ENCODE measurements at regions not wholly inside any gene's neighbourhood (a gene's known extent, or its start where the extent isn't known, plus 50 kb on each side); places are given as distances from the start of the nearest gene placed in this dataset.
"Not testable (repeated sequence)": the region's sequence is repeated elsewhere in the genome, so short reads cannot be mapped to it uniquely, and the experiment has no call there.

- Mint-ChIP-seq H3K27me3 (ENCODE audit: low read depth) (peaks cover 9% of the 10 kb centered on the region), H3K27ac (ENCODE audit: unreplicated experiment) (no peak overlapping the region), H3K4me3 (ENCODE audit: unreplicated experiment) (no peak overlapping the region), H3K4me1 (ENCODE audit: low read depth) (peaks cover 8% of the 10 kb centered on the region), H3K9me3 (ENCODE audit: low read depth) (no peaks in the 10 kb centered on the region), H3K36me3 (ENCODE audit: low read depth) (no peaks in the 10 kb centered on the region)
- no peak for TF ChIP-seq CTCF (IDR thresholded peaks at IDR 0.05)
- no peak for DNase-seq (ENCODE audit: low spot score)
Measured at GRCh38 chr4:14347526-14347925, 654.8 kb upstream of the CPEB2 start.

GRCh38 chr4:14348506-14348905 lies 653.8 kb upstream of the CPEB2 start:
- Mint-ChIP-seq H3K27ac (ENCODE audit: unreplicated experiment) (no peak overlapping the region), H3K27me3 (ENCODE audit: low read depth) (peaks cover 9% of the 10 kb centered on the region), H3K4me3 (ENCODE audit: unreplicated experiment) (no peak overlapping the region), H3K4me1 (ENCODE audit: low read depth) (peaks cover 8% of the 10 kb centered on the region), H3K9me3 (ENCODE audit: low read depth) (no peaks in the 10 kb centered on the region), H3K36me3 (ENCODE audit: low read depth) (no peaks in the 10 kb centered on the region)
- no peak for TF ChIP-seq CTCF (IDR thresholded peaks at IDR 0.05)
- no peak for DNase-seq (ENCODE audit: low spot score)

- not testable (repeated sequence) for H3K4me1 Mint-ChIP-seq (ENCODE audit: low read depth); H3K36me3 Mint-ChIP-seq (ENCODE audit: low read depth); H3K27ac Mint-ChIP-seq (ENCODE audit: unreplicated experiment); H3K27me3 Mint-ChIP-seq (ENCODE audit: low read depth); H3K9me3 Mint-ChIP-seq (ENCODE audit: low read depth); H3K4me3 Mint-ChIP-seq (ENCODE audit: unreplicated experiment)
- peak; percentile 59 for DNase-seq (ENCODE audit: low spot score)
Measured at GRCh38 chr4:14358544-14359160, 643.6 kb upstream of the CPEB2 start.

- no peak for TF ChIP-seq CTCF (IDR thresholded peaks at IDR 0.05)
- no peak for DNase-seq (ENCODE audit: low spot score)
- peaks cover 2% of the 10 kb centered on the region for H3K27me3 Mint-ChIP-seq (ENCODE audit: low read depth)
- no peaks in the 10 kb centered on the region for H3K36me3 Mint-ChIP-seq (ENCODE audit: low read depth)
- H3K9me3 Mint-ChIP-seq (ENCODE audit: low read depth): peaks cover 2% of the 10 kb centered on the region
- H3K4me1 Mint-ChIP-seq (ENCODE audit: low read depth): no peaks in the 10 kb centered on the region
- no peak overlapping the region for H3K27ac Mint-ChIP-seq (ENCODE audit: unreplicated experiment)
- no peak overlapping the region for H3K4me3 Mint-ChIP-seq (ENCODE audit: unreplicated experiment)
Measured at GRCh38 chr4:14359991-14360390, 642.3 kb upstream of the CPEB2 start.

GRCh38 chr4:14361084-14361483 lies 641.2 kb upstream of the CPEB2 start:
- Mint-ChIP-seq H3K4me1 (ENCODE audit: low read depth) (no peaks in the 10 kb centered on the region), H3K9me3 (ENCODE audit: low read depth) (peaks cover 2% of the 10 kb centered on the region), H3K36me3 (ENCODE audit: low read depth) (no peaks in the 10 kb centered on the region), H3K27me3 (ENCODE audit: low read depth) (peaks cover 2% of the 10 kb centered on the region), H3K27ac (ENCODE audit: unreplicated experiment) (no peak overlapping the region), H3K4me3 (ENCODE audit: unreplicated experiment) (no peak overlapping the region)
- TF ChIP-seq CTCF (IDR thresholded peaks at IDR 0.05): no peak
- no peak for DNase-seq (ENCODE audit: low spot score)

GRCh38 chr4:14362385-14362784 lies 639.9 kb upstream of the CPEB2 start:
- Mint-ChIP-seq H3K4me3 (ENCODE audit: unreplicated experiment) (no peak overlapping the region), H3K4me1 (ENCODE audit: low read depth) (no peaks in the 10 kb centered on the region), H3K36me3 (ENCODE audit: low read depth) (no peaks in the 10 kb centered on the region), H3K9me3 (ENCODE audit: low read depth) (peaks cover 2% of the 10 kb centered on the region), H3K27ac (ENCODE audit: unreplicated experiment) (no peak overlapping the region), H3K27me3 (ENCODE audit: low read depth) (peaks cover 2% of the 10 kb centered on the region)
- no peak for TF ChIP-seq CTCF (IDR thresholded peaks at IDR 0.05)
- DNase-seq (ENCODE audit: low spot score): no peak

Data from chondrocyte (in vitro differentiated cells).